SH-SY5Y (cell line): ENCODE measurements at regions not wholly inside any gene's neighbourhood (a gene's known extent, or its start where the extent isn't known, plus 50 kb on each side); places are given as distances from the start of the nearest gene placed in this dataset.

Experiments used
- GATA2 ChIP-seq: IDR thresholded peaks from 2 replicates; pipeline ENCODE4 v1.6.1; 2011; ENCODE audit warnings: mild to moderate bottlenecking, low read depth, low read length
- GATA3 ChIP-seq: IDR thresholded peaks from 2 replicates; pipeline ENCODE4 v1.6.1; 2011; ENCODE audit warnings: low read depth, mild to moderate bottlenecking, low read length, moderate library complexity

DNA sequence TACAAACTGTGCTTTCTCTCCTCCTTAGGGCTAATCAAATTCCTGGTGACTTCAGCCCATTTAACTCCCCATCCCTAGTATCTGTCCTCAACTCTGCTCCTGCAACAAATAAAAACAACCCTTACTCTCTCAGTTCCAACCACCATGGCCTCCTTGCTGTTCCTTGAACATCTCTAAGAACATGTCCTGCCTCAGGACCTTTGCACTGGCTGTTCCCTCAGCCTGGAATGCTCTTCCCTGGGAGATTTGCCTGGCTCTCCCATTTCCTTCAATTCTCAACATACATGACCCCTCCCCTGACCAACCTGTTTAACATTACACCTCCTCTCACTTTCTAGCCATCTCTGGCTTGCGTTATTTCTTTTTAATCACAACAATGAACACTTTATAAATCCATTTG is 170.5 kb downstream of the PTPN11 start:
- TF ChIP-seq GATA3 = no peak
- no peak for TF ChIP-seq GATA2
